Neural progenitor cell (in vitro differentiated cells): ENCODE measurements at regions not wholly inside any gene's neighbourhood (a gene's known extent, or its start where the extent isn't known, plus 50 kb on each side); places are given as distances from the start of the nearest gene placed in this dataset.

ENCODE experiments used
- DNase-seq: peaks from one replicate; pipeline ENCODE4 v3.0.0-alpha.2; 2016; ENCODE audit warnings: low spot score
- H2AFZ ChIP-seq: fragments of 200-600 bp; sonication (generic); replicated peaks from 2 replicates; pipeline ENCODE4 v1.6.1; 2016; ENCODE audit warnings: antibody characterized with exemption
- H3F3A ChIP-seq: fragments of 200-600 bp; sonication (generic); 2 replicates; pipeline ENCODE4 v1.6.1; 2016; ENCODE audit warnings: antibody characterized with exemption, low read depth
- H3K27ac ChIP-seq: fragments of 200-600 bp; sonication (generic); 2 replicates; pipeline ENCODE4 v1.5.1; 2016; ENCODE audit warnings: mild to moderate bottlenecking
- H3K27me3 ChIP-seq: fragments of 200-600 bp; sonication (generic); 2 replicates; pipeline ENCODE4 v1.6.1; 2016; ENCODE audit warnings: mild to moderate bottlenecking, moderate library complexity
- H3K36me3 ChIP-seq: fragments of 200-600 bp; sonication (generic); 2 replicates; pipeline ENCODE4 v1.5.1; 2016
- H3K4me1 ChIP-seq: fragments of 200-600 bp; sonication (generic); 2 replicates; pipeline ENCODE4 v1.6.1; 2016; ENCODE audit warnings: mixed run types
- H3K4me2 ChIP-seq: fragments of 200-600 bp; sonication (generic); 2 replicates; pipeline ENCODE4 v1.6.1; 2016
- H3K4me3 ChIP-seq: fragments of 200-600 bp; sonication (generic); 2 replicates; pipeline ENCODE4 v1.5.1; 2016
- H3K79me2 ChIP-seq: fragments of 200-600 bp; sonication (generic); 2 replicates; pipeline ENCODE4 v1.6.1; 2016; ENCODE audit warnings: low read depth
- H3K9ac ChIP-seq: fragments of 200-600 bp; sonication (generic); 2 replicates; pipeline ENCODE4 v1.6.1; 2016
- H3K9me3 ChIP-seq: fragments of 200-600 bp; sonication (generic); 2 replicates; pipeline ENCODE4 v1.5.1; 2016; ENCODE audit warnings: low read depth
- H4K20me1 ChIP-seq: fragments of 200-600 bp; sonication (generic); 2 replicates; pipeline ENCODE4 v1.6.1; 2016; ENCODE audit warnings: low read depth
- H3K27ac Mint-ChIP-seq: 3 replicates; pipeline ENCODE4 v1.8.0; 2021; ENCODE audit warnings: mixed read lengths
- H3K27me3 Mint-ChIP-seq: 2 replicates; pipeline ENCODE4 v1.8.0; 2022; ENCODE audit warnings: low read depth, mild to moderate bottlenecking, inconsistent platforms, moderate library complexity, mixed read lengths; ENCODE audit not compliant: insufficient read depth
- H3K36me3 Mint-ChIP-seq: 3 replicates; pipeline ENCODE4 v1.8.0; 2021; ENCODE audit warnings: mixed read lengths
- H3K4me1 Mint-ChIP-seq: 3 replicates; pipeline ENCODE4 v1.8.0; 2021; ENCODE audit warnings: mixed read lengths
- H3K4me3 Mint-ChIP-seq: 3 replicates; pipeline ENCODE4 v1.8.0; 2021; ENCODE audit warnings: mild to moderate bottlenecking, moderate library complexity, mixed read lengths
- H3K9me3 Mint-ChIP-seq: 3 replicates; pipeline ENCODE4 v1.8.0; 2020; ENCODE audit warnings: mixed read lengths
- EZH2 ChIP-seq: fragments of 200-600 bp; sonication (generic); IDR thresholded peaks from 2 replicates; pipeline ENCODE4 v1.6.1; 2017; ENCODE audit warnings: antibody characterized with exemption, mild to moderate bottlenecking, moderate library complexity
- EZH2phosphoT487 ChIP-seq: fragments of 200-600 bp; sonication (generic); IDR thresholded peaks from 2 replicates; pipeline ENCODE4 v1.6.1; 2017; ENCODE audit warnings: antibody characterized with exemption
- TF ChIP-seq, protein P1 (sequence below): fragments of 200-600 bp; sonication (generic); IDR thresholded peaks from 2 replicates; pipeline ENCODE4 v1.5.1; 2017; ENCODE audit warnings: antibody characterized with exemption, mild to moderate bottlenecking

- H3K36me3 ChIP-seq = no peaks in the 10 kb centered on the region
- H3K27me3 ChIP-seq = no peaks in the 10 kb centered on the region
- Mint-ChIP-seq H3K4me1 (no peaks in the 10 kb centered on the region), H3K4me3 (no peak overlapping the region), H3K27me3 (no peaks in the 10 kb centered on the region), H3K36me3 (no peaks in the 10 kb centered on the region), H3K27ac (no peak overlapping the region), H3K9me3 (no peaks in the 10 kb centered on the region)
- no peak overlapping the region for H3K27ac ChIP-seq
- no peaks in the 10 kb centered on the region for H3K9me3 ChIP-seq
- no peak for DNase-seq
- no peak overlapping the region for H3K4me3 ChIP-seq
- H3K4me2 ChIP-seq = no peak overlapping the region
- H3F3A ChIP-seq = no peaks in the 10 kb centered on the region
- TF ChIP-seq EZH2phosphoT487 = no peak
- no peak for TF ChIP-seq EZH2
- TF ChIP-seq, protein P1, sequence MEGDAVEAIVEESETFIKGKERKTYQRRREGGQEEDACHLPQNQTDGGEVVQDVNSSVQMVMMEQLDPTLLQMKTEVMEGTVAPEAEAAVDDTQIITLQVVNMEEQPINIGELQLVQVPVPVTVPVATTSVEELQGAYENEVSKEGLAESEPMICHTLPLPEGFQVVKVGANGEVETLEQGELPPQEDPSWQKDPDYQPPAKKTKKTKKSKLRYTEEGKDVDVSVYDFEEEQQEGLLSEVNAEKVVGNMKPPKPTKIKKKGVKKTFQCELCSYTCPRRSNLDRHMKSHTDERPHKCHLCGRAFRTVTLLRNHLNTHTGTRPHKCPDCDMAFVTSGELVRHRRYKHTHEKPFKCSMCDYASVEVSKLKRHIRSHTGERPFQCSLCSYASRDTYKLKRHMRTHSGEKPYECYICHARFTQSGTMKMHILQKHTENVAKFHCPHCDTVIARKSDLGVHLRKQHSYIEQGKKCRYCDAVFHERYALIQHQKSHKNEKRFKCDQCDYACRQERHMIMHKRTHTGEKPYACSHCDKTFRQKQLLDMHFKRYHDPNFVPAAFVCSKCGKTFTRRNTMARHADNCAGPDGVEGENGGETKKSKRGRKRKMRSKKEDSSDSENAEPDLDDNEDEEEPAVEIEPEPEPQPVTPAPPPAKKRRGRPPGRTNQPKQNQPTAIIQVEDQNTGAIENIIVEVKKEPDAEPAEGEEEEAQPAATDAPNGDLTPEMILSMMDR = no peak
- H3K4me1 ChIP-seq = no peaks in the 10 kb centered on the region
- H2AFZ ChIP-seq = no peak overlapping the region
- H4K20me1 ChIP-seq = no peaks in the 10 kb centered on the region
- H3K9ac ChIP-seq = no peak overlapping the region
- no peaks in the 10 kb centered on the region for H3K79me2 ChIP-seq
Observed at GRCh38 chr2:180482696-180483095, 475.6 kb upstream of the CWC22 start.

DNA sequence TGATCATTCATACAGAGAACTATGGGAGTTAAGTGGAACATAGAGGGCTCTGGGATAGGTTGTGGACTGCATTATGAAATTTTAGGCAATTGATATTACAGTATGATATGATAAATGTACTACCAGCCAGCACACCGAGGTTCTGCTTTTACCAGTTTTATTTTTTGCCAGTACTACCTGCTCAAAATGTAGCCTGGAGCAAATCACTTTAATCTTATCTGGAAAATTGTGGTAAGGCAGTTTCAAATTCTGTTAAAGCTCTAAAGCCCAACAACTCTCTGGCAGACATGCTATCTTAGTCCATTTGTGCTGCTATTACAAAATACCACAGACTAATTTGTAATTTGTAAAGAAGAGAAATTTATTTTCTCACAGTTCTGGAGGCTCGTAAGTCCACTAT lies 474.9 kb upstream of the CWC22 start:
- no peaks in the 10 kb centered on the region for H3F3A ChIP-seq
- no peak for DNase-seq
- no peaks in the 10 kb centered on the region for H4K20me1 ChIP-seq
- H3K79me2 ChIP-seq = no peaks in the 10 kb centered on the region
- Mint-ChIP-seq H3K9me3 (no peaks in the 10 kb centered on the region), H3K27ac (no peak overlapping the region), H3K36me3 (no peaks in the 10 kb centered on the region), H3K27me3 (no peaks in the 10 kb centered on the region), H3K4me1 (no peaks in the 10 kb centered on the region), H3K4me3 (no peak overlapping the region)
- no peak overlapping the region for H3K4me2 ChIP-seq
- no peaks in the 10 kb centered on the region for H3K9me3 ChIP-seq
- no peak overlapping the region for H3K4me3 ChIP-seq
- TF ChIP-seq EZH2phosphoT487 = no peak
- H3K27me3 ChIP-seq = no peaks in the 10 kb centered on the region
- no peak overlapping the region for H3K27ac ChIP-seq
- no peaks in the 10 kb centered on the region for H3K4me1 ChIP-seq
- H3K9ac ChIP-seq = no peak overlapping the region
- H3K36me3 ChIP-seq = no peaks in the 10 kb centered on the region
- no peak overlapping the region for H2AFZ ChIP-seq

GRCh38 chr2:180478883-180479282 lies 471.8 kb upstream of the CWC22 start:
- H2AFZ ChIP-seq = no peak overlapping the region
- H4K20me1 ChIP-seq = no peaks in the 10 kb centered on the region
- H3K27ac ChIP-seq = no peak overlapping the region
- H3K9me3 ChIP-seq = no peaks in the 10 kb centered on the region
- no peaks in the 10 kb centered on the region for H3F3A ChIP-seq
- TF ChIP-seq EZH2 (no peak), EZH2phosphoT487 (no peak)
- TF ChIP-seq, protein P1 = no peak
- no peak overlapping the region for H3K9ac ChIP-seq
- H3K4me3 ChIP-seq = no peak overlapping the region
- H3K36me3 ChIP-seq = no peaks in the 10 kb centered on the region
- no peak overlapping the region for H3K4me3 Mint-ChIP-seq
- no peak for DNase-seq
- H3K4me1 Mint-ChIP-seq = no peaks in the 10 kb centered on the region
- H3K79me2 ChIP-seq = no peaks in the 10 kb centered on the region
- no peaks in the 10 kb centered on the region for H3K27me3 Mint-ChIP-seq
- H3K4me1 ChIP-seq = no peaks in the 10 kb centered on the region
- H3K36me3 Mint-ChIP-seq = no peaks in the 10 kb centered on the region
- no peaks in the 10 kb centered on the region for H3K27me3 ChIP-seq
- H3K4me2 ChIP-seq = no peak overlapping the region
- H3K27ac Mint-ChIP-seq = no peak overlapping the region
- no peaks in the 10 kb centered on the region for H3K9me3 Mint-ChIP-seq

DNA sequence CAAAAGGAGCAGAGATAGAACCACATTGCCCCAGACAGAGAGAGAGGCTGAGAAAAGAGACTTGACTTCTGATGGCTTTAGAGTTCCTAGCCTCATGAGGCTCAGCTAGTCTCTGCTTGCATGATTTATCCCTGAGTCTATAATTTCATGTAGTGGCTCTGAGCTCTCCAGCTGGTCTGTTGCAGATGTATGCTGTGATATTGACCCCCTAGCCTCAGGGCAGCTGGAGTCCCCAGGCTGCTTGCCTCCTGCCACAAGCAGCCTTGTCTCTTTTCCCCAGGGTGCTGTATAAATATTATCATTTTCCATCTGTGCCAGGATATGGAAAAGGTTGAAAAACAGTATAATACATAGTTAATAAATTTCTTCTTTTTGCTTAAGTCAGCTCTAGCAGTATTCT lies 467.6 kb upstream of the CWC22 start:
- Histone ChIP-seq H3K4me2 (no peak overlapping the region), H3K9ac (no peak overlapping the region), H3K27me3 (no peaks in the 10 kb centered on the region), H3K36me3 (no peaks in the 10 kb centered on the region), H3K4me1 (no peaks in the 10 kb centered on the region), H3K27ac (no peak overlapping the region), H3K9me3 (no peaks in the 10 kb centered on the region), H3F3A (no peaks in the 10 kb centered on the region), H4K20me1 (no peaks in the 10 kb centered on the region), H2AFZ (no peak overlapping the region), H3K79me2 (no peaks in the 10 kb centered on the region), H3K4me3 (no peak overlapping the region)
- DNase-seq = no peak
- Mint-ChIP-seq H3K4me3 (no peak overlapping the region), H3K9me3 (no peaks in the 10 kb centered on the region), H3K36me3 (no peaks in the 10 kb centered on the region), H3K27ac (no peak overlapping the region), H3K27me3 (no peaks in the 10 kb centered on the region), H3K4me1 (no peaks in the 10 kb centered on the region)
- TF ChIP-seq EZH2 (no peak), EZH2phosphoT487 (no peak)
- TF ChIP-seq, protein P1 = no peak
